ENCODE measurements at regions not wholly inside any gene's neighbourhood (a gene's known extent, or its start where the extent isn't known, plus 50 kb on each side); places are given as distances from the start of the nearest gene placed in this dataset.

DNA sequence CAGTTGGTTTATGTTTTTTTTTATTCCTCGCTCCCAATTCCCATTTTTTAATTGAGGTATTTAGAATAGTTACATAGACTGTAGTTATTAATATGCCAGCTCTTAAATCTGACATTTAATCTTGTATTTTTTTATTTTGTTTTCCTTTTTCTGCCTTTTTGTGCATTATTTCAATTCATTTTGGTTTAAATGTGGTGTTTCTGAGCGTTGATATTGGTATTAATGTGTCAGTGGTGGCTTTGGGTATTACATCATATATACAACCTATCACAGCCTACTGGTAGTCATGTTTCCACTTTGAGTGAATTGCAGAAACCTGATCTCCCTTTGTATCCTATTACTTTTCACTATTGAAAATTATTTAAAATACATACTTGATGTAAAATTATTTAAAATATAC lies 1027.3 kb downstream of the KCNT2 start:
- no peak overlapping the region for H3K27ac Mint-ChIP-seq (ENCODE audit: unreplicated experiment)
- no peaks in the 10 kb centered on the region for H3K9me3 Mint-ChIP-seq (ENCODE audit: unreplicated experiment)
- no peak for DNase-seq
- peak; percentile 77 for TF ChIP-seq CTCF (IDR thresholded peaks at IDR 0.05; ENCODE audit: partially characterized antibody, unreplicated experiment)
- peaks cover 2% of the 10 kb centered on the region for H3K27me3 Mint-ChIP-seq (ENCODE audit: unreplicated experiment)
- H3K4me1 Mint-ChIP-seq (ENCODE audit: low read depth, unreplicated experiment): no peaks in the 10 kb centered on the region
- no peak overlapping the region for H3K4me3 Mint-ChIP-seq (ENCODE audit: unreplicated experiment)
- H3K36me3 Mint-ChIP-seq (ENCODE audit: unreplicated experiment): no peaks in the 10 kb centered on the region

- H3K36me3 Mint-ChIP-seq (ENCODE audit: unreplicated experiment): no peaks in the 10 kb centered on the region
- no peaks in the 10 kb centered on the region for H3K9me3 Mint-ChIP-seq (ENCODE audit: unreplicated experiment)
- no peaks in the 10 kb centered on the region for H3K4me1 Mint-ChIP-seq (ENCODE audit: low read depth, unreplicated experiment)
- no peak overlapping the region for H3K4me3 Mint-ChIP-seq (ENCODE audit: unreplicated experiment)
- DNase-seq: no peak
- TF ChIP-seq CTCF (IDR thresholded peaks at IDR 0.05; ENCODE audit: partially characterized antibody, unreplicated experiment): no peak
- H3K27me3 Mint-ChIP-seq (ENCODE audit: unreplicated experiment): no peaks in the 10 kb centered on the region
- H3K27ac Mint-ChIP-seq (ENCODE audit: unreplicated experiment): no peak overlapping the region
These were observed 1030.5 kb downstream of the KCNT2 start for GRCh38 chr1:195577748-195578147.

DNA sequence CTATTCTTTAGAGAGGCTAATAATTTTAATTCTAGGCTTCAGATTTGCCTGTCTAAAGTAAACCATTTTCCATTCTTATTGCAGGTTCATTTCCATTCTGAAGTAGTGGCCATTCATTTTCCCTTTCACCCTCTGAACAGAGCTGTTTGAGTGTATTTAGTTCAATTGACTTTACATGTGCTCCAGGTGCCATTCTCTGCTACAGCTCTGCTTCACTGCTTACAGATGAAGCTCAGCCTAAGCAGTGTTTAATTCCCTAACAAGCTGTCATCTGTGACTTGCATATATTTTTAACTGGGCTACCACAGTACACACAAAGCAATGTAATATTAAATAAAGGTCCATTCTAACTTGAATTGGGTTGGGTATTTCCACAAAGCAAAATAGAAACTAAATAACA lies 1031.6 kb downstream of the KCNT2 start:
- Mint-ChIP-seq H3K9me3 (ENCODE audit: unreplicated experiment) (peaks cover 3% of the 10 kb centered on the region), H3K4me1 (ENCODE audit: low read depth, unreplicated experiment) (no peaks in the 10 kb centered on the region), H3K4me3 (ENCODE audit: unreplicated experiment) (no peak overlapping the region), H3K27ac (ENCODE audit: unreplicated experiment) (no peak overlapping the region), H3K27me3 (ENCODE audit: unreplicated experiment) (no peaks in the 10 kb centered on the region), H3K36me3 (ENCODE audit: unreplicated experiment) (no peaks in the 10 kb centered on the region)
- no peak for DNase-seq
- TF ChIP-seq CTCF (IDR thresholded peaks at IDR 0.05; ENCODE audit: partially characterized antibody, unreplicated experiment): no peak

DNA sequence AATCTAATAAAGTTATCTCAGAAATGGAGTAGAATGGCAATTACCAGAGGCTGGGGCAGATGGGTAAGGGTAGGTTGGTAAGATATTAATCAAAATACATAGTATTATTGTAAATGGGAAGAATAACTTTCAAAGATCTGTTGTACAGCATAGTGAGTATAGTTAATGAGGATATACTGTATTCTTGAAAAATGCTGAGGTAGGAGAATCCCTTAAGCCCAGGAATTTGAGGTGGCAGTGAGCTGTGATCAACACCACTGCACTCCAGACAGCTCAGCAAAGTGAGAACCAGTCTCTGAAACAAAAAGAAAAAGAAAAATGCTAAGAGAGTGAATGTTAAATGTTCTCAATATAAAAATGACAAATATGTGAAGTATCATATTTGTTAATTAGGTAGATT lies 1033.7 kb downstream of the KCNT2 start:
- no peaks in the 10 kb centered on the region for H3K4me1 Mint-ChIP-seq (ENCODE audit: low read depth, unreplicated experiment)
- no peak for DNase-seq
- no peak for TF ChIP-seq CTCF (IDR thresholded peaks at IDR 0.05; ENCODE audit: partially characterized antibody, unreplicated experiment)
- H3K9me3 Mint-ChIP-seq (ENCODE audit: unreplicated experiment): peaks cover 3% of the 10 kb centered on the region
- no peak overlapping the region for H3K4me3 Mint-ChIP-seq (ENCODE audit: unreplicated experiment)
- H3K27me3 Mint-ChIP-seq (ENCODE audit: unreplicated experiment): no peaks in the 10 kb centered on the region
- H3K36me3 Mint-ChIP-seq (ENCODE audit: unreplicated experiment): no peaks in the 10 kb centered on the region
- no peak overlapping the region for H3K27ac Mint-ChIP-seq (ENCODE audit: unreplicated experiment)

DNA sequence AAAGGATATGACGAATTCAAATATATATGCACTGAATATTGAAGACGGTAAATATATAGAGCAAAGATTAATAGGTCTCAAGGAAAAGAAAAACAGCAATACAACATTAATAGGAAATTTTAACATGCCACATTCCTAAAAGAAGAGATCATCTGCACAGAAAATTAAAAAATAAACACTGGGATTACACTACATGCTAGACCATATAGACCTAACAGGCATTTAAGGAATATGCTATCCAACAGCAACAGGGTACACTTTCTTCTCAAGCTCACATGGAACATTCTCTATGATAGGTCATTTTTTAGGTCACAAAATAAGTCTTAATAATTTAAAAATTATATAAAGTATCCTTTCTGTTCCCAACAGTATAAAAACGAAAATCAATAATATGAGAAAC lies 1038.3 kb downstream of the KCNT2 start:
- no peak overlapping the region for H3K4me3 Mint-ChIP-seq (ENCODE audit: unreplicated experiment)
- H3K27me3 Mint-ChIP-seq (ENCODE audit: unreplicated experiment): peaks cover 4% of the 10 kb centered on the region
- no peak for TF ChIP-seq CTCF (IDR thresholded peaks at IDR 0.05; ENCODE audit: partially characterized antibody, unreplicated experiment)
- no peaks in the 10 kb centered on the region for H3K4me1 Mint-ChIP-seq (ENCODE audit: low read depth, unreplicated experiment)
- H3K9me3 Mint-ChIP-seq (ENCODE audit: unreplicated experiment): peaks cover 3% of the 10 kb centered on the region
- DNase-seq: no peak
- no peak overlapping the region for H3K27ac Mint-ChIP-seq (ENCODE audit: unreplicated experiment)
- no peaks in the 10 kb centered on the region for H3K36me3 Mint-ChIP-seq (ENCODE audit: unreplicated experiment)
